ENCODE measurements at regions not wholly inside any gene's neighbourhood (a gene's known extent, or its start where the extent isn't known, plus 50 kb on each side); places are given as distances from the start of the nearest gene placed in this dataset.

GRCh38 chr12:92650228-92650822 is 52.5 kb upstream of the PLEKHG7 start:
- DNase-seq (ENCODE audit: low read depth): no peak

DNA sequence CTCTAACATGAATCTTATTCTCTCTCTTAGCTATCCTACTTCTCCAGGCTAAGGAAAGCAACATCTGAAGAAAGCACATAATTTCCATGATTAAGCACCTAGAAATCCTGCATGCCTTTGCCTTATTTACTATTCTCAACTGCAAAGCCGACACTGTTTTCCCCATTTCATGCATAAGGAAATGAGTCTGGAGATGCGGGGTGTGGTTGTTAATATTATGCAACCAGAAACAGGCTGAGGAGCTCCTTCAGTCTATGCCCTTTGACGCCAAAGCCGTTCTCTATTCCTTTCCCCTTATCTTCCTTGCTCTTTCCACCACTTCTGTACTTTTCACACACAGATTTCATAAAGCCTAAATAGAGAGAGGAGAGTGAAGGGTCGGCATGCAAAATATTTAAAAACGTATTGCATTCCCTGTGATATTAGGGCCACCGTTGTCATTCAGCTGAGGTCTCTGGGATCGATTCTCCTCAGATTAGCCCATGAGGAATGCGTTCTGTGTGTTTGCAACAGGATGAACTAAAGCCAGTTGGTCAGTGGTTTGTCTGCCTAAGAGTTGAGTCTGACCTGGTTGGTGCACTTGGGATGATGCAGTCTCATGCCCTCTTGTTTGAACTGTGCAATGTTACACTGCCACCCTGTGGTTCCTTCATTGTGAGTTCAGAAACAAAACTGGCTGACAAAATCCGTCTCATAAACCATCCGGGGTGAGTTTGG is 53.1 kb upstream of the PLEKHG7 start:
- DNase-seq (ENCODE audit: low read depth): peak; percentile 11

- DNase-seq (ENCODE audit: low read depth): no peak
Measured at GRCh38 chr12:92648242-92649031, 54.4 kb upstream of the PLEKHG7 start.

DNA sequence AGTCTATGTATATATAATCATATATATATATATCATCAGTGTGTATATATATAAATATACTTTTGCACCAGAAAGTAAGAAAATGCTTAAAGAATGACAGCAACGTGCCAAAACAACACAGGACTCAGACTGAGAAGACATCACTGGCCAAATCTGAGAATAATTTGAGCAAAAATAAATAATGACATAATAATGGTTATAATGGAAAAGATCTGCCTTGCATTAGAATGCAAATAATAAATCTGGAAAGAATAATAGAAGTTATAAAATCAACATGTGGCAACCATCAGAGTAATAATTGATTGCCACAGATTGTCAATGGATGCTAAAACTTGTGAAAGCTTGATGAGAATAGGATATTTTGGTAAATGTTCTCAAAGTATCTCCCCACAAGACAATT is 61.5 kb upstream of the PLEKHG7 start:
- no peak for DNase-seq (ENCODE audit: low read depth)

GRCh38 chr12:92640691-92641090 is 62.1 kb upstream of the PLEKHG7 start:
- DNase-seq (ENCODE audit: low read depth): no peak

- no peak for DNase-seq (ENCODE audit: low read depth)
Measured at GRCh38 chr12:92639017-92639416, 63.8 kb upstream of the PLEKHG7 start.

DNA sequence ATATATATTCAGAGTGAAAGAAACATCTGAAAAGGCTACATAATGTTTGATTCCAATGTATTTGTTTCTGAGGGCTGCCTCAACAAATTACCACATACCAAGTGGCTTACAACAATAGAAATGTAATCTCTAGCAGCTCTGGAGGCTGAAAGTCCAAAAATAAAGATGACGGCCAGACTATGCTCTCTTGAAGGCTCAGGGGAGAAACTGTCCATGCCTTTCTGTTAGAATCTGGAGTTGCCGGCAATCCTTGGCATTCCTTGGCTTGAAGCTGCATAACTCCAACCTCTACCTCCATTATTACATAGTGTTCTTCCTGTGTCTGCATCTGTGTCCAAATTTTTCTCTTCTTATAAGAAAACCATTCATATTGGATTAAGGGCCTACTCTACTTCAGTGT is 68.1 kb upstream of the PLEKHG7 start:
- DNase-seq (ENCODE audit: low read depth): no peak

DNA sequence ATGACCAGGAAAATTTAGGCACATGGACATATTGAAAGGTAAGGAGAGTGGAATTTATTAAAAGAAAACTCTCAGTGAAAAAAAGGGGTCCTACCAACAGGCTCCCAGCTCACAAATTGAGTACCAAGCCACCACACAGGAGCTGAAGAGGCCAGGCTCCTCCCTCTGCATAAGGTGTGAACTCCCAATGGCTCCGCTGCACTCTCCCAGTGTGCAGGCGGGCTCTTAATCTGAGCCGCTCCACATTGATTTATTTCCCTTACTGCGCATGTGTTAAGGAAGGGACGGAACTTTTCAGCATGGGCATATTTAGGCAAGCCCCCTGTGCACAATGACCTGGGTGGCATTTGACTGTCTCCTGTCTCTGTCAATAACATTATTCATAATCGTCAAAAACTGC is 68.6 kb upstream of the PLEKHG7 start:
- no peak for DNase-seq (ENCODE audit: low read depth)

DNA sequence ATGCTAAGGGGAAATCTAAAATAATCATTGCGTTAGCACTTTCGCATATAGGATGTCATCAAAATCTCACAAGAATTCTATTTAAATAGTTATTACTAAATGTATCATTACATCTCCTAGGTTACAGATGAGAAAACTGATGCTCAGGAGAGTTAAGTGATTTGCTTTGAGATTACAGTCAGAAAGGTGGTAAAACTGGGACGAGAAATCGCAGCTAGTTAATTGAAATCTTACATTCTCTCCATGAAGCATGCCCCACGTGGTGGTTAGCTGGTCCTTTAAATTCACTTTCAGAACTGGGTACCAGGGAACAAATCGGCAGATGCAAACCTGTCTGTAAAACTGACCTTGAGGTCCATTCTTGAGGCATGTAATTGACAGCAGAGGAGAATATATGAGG is 71.8 kb upstream of the PLEKHG7 start:
- no peak for DNase-seq (ENCODE audit: low read depth)

DNA sequence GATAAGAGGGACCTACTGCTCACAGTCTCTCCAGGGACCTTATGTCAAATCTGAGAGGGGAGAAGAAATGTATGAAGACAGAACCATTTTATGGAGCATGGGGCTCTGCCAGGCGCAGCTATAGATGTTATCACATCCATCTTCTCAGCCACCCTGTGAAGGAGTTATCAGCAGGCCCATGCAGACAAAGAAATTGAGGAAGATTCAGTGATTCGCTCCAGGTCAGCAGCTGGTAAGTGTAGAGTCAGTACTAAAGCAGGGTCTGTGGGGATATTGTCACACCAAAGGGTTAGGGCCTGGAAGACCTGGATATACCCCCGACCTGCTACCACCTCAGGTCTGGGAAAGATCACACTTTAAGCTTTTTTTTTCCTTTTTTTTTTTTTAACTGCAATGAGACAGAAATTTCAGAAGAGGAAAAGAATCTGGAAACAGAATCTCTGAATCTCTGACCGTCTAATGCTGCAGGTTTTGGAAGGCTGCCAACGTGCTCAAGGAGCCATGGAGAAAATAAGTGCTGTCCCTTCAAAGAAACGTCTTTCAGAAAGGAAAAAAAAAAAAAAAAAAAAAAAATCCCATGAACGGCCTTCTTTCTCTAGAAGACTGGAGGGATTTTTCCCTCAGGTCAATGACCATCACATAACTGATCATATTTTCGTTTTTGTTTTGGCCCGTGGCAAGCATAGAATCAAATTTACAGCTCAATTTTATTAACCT is 73.3 kb upstream of the PLEKHG7 start:
- no peak for DNase-seq (ENCODE audit: low read depth)

- no peak for DNase-seq (ENCODE audit: low read depth)
Measured at GRCh38 chr12:92628476-92628875, 74.3 kb upstream of the PLEKHG7 start.

- no peak for DNase-seq (ENCODE audit: low read depth)
Measured at GRCh38 chr12:92627511-92627910, 75.3 kb upstream of the PLEKHG7 start.

DNA sequence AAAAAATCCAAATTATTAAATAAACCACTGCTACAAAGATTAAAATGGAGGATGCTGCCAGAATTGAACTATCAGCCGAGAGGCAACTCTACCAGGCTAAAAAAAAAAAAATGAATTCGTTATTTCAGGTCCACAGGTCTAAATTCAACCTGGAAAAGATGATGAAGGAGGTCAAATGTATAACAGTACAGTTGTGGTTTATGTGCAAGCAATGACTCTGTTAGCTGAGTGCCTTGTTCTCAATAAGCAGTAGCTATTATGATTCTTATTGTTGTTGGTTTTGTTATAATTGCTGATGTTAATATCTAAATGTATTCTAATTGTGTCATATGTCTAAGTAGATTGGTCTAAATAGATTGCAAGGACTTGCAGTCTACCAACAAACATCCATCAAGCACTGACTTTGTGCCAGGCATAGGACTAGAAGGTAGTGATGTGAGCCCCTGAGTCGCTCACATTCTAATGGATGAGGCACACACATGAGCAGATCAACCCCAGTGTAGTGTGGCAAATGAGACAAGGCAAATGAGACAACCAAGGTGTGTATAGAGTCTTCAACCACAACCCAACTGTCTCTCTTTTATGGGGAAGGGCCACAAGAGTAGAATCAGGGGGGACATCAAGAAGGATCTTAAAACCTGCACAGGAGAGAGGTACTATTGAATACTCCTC is 77.0 kb upstream of the PLEKHG7 start:
- DNase-seq (ENCODE audit: low read depth): no peak

DNA sequence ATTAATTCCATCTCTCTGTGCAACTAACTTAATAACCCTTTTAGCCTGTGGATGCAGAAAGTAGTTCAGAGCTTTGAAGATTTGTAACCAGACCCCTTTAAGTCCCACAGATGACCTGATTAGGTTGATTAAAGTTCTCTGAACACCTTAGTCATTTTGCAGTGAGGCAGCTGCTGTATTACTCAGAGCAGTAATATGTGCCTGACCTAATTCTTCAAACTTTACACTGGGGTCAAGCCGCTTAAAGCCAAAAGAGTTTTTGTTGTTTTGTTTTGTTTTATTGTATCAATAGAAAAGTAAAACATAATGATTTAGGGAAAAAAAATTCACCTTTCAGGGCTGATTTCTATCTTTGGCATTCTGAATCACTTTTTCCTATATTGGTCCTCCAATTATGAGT is 78.6 kb upstream of the PLEKHG7 start:
- DNase-seq (ENCODE audit: low read depth): no peak

DNA sequence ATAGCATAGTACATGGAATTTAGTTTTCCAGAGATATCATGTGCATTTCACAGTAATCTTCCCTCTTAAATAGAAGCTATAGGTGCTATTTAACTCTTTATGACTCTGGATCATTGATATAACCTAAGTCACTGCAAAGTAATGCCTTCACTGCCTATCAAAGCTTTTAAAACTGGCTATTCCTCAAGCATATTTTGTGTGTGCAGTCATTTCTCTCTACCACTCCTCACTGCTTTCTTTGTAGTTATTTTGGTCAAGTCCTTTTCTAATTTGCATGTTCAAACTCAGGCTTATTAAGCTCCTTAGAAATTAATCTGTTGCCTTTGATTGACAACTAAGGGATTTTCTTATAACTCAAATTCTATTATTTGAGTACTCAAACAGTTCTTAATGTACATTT is 79.4 kb upstream of the PLEKHG7 start:
- no peak for DNase-seq (ENCODE audit: low read depth)

DNA sequence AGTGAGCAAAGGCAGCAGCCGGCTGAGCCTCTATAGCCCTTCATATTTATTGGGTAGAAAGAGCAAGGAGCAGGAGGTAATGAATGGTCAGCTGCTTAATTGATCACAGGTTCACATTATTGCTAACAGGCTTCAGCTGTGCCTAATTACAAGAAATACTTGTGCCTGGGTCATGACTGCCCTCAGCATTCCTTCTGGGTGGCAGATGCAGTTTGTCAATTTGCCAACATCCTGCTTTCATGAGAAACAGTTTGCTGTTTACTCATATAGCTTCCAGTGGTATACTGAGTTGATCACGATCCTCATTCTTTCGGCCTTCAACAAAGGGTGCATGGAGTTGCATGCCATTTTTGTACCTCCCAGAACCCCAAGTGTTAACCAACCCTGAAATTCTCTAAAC is 81.0 kb upstream of the PLEKHG7 start:
- DNase-seq (ENCODE audit: low read depth): no peak

GRCh38 chr12:92621312-92621711 is 81.5 kb upstream of the PLEKHG7 start:
- no peak for DNase-seq (ENCODE audit: low read depth)

GRCh38 chr12:92619730-92620684 is 82.8 kb upstream of the PLEKHG7 start:
- no peak for DNase-seq (ENCODE audit: low read depth)

DNA sequence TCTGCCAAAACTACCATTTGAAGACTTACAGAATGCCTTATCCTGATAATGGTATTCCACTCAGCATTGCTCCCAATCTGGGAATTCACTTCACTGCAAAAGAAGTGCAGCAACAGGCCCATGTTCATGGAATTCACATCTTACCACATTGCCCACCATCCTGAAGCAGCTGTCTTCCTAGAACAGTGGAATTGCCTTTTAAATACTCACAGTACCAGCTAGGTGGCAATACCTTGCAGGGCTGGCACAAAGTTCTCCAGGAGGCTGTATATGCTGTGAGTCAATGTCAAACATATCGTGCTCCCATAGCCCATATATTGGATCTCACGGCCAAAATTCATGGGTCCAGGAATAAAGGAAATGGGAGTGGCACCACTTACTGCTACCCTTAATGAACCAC is 83.8 kb upstream of the PLEKHG7 start:
- no peak for DNase-seq (ENCODE audit: low read depth)

GRCh38 chr12:92615703-92616102 is 87.1 kb upstream of the PLEKHG7 start:
- no peak for DNase-seq (ENCODE audit: low read depth)

- DNase-seq (ENCODE audit: low read depth): no peak
Measured at GRCh38 chr12:92615086-92615485, 87.7 kb upstream of the PLEKHG7 start.

Measured in activated T-cell treated with anti-CD3 and anti-CD28 coated beads for 48 hours (primary cell).